ENCODE measurements at regions not wholly inside any gene's neighbourhood (a gene's known extent, or its start where the extent isn't known, plus 50 kb on each side); places are given as distances from the start of the nearest gene placed in this dataset.

- H3K4me1 ChIP-seq (ENCODE audit: control insufficient read depth, insufficient read depth, low read length), result no peaks in the 10 kb centered on the region
These were observed 232.2 kb downstream of the GABRG2 start for GRCh38 chr5:162299793-162300192.

DNA sequence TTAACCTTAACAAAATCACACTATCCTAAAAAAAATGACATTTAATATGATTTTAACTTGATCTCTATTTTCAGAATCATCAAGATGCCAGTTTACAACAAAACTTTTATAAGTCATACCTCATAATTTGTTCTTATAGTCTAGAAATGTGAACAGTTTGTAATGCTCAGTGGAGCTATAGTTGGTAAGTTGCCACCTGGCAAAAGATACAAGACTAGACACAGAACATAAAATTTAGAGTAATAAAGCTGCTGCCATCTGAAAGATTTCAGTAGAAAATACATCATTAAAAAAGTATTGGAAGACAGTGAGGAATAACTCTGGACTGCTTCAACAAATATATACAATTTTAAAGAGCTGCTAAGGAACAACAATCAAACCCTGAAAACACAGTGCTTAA is 233.8 kb downstream of the GABRG2 start:
- H3K9me3 ChIP-seq (ENCODE audit: control insufficient read depth, insufficient read depth, low read depth, low read length), result no peaks in the 10 kb centered on the region
- CTCF ChIA-PET, result no interaction called here
- H3K27me3 ChIP-seq (ENCODE audit: control insufficient read depth, insufficient read depth, low read length), result no peaks in the 10 kb centered on the region
- POLR2A ChIA-PET, result no interaction called here
- no peaks in the 10 kb centered on the region for H3K4me1 ChIP-seq (ENCODE audit: control insufficient read depth, insufficient read depth, low read length)
- no TSS peak for BruUV-seq (replicated peaks)
- DNase-seq (ENCODE audit: low read depth, low spot score), result no peak
- TF ChIP-seq REST (IDR thresholded peaks at IDR 0.05; ENCODE audit: insufficient read depth in 1 of 2, low read depth in 2 of 2, low read length in 1 of 2) (no peak), CTCF (IDR thresholded peaks at IDR 0.05) (no peak), POLR2AphosphoS5 (IDR thresholded peaks at IDR 0.05; ENCODE audit: low read depth, low read length) (no peak), SIN3A (IDR thresholded peaks at IDR 0.05; ENCODE audit: borderline replicate concordance, insufficient read depth, low read depth, low read length) (no peak), TCF7L2 (IDR thresholded peaks at IDR 0.05; ENCODE audit: low read depth, low read length) (no peak)
- no peak overlapping the region for H3K4me3 ChIP-seq (ENCODE audit: low read depth in 2 of 2, low read length in 2 of 2)
- no peaks in the 10 kb centered on the region for H3K36me3 ChIP-seq (ENCODE audit: control insufficient read depth, insufficient read depth, low read length)
- no peak for ATAC-seq
- intact Hi-C loops (cut with micrococcal nuclease; ENCODE audit: unreplicated experiment), result no loop called here
- in situ Hi-C loops (cut with HindIII; ENCODE audit: low pct_unique_long_range_greater_than_20kb, low sequenced_read_pairs), result no loop called here
- no peak overlapping the region for H3K27ac ChIP-seq (ENCODE audit: low read length)

More at GRCh38 chr5:162299793-162300192, 232.2 kb downstream of the GABRG2 start:
- no peak for DNase-seq (ENCODE audit: low read depth, low spot score)
- POLR2A ChIA-PET, result no interaction called here
- in situ Hi-C loops (cut with HindIII; ENCODE audit: low pct_unique_long_range_greater_than_20kb, low sequenced_read_pairs), result no loop called here
- no peaks in the 10 kb centered on the region for H3K27me3 ChIP-seq (ENCODE audit: control insufficient read depth, insufficient read depth, low read length)
- H3K27ac ChIP-seq (ENCODE audit: low read length), result no peak overlapping the region
- H3K4me3 ChIP-seq (ENCODE audit: low read depth in 2 of 2, low read length in 2 of 2), result no peak overlapping the region
- no TSS peak for BruUV-seq (replicated peaks)
- no peaks in the 10 kb centered on the region for H3K9me3 ChIP-seq (ENCODE audit: control insufficient read depth, insufficient read depth, low read depth, low read length)
- H3K36me3 ChIP-seq (ENCODE audit: control insufficient read depth, insufficient read depth, low read length), result no peaks in the 10 kb centered on the region
- intact Hi-C loops (cut with micrococcal nuclease; ENCODE audit: unreplicated experiment), result no loop called here
- ATAC-seq, result no peak
- TF ChIP-seq SIN3A (IDR thresholded peaks at IDR 0.05; ENCODE audit: borderline replicate concordance, insufficient read depth, low read depth, low read length) (no peak), CTCF (IDR thresholded peaks at IDR 0.05) (no peak)
- CTCF ChIA-PET, result no interaction called here

GRCh38 chr5:162323466-162323865 is 255.9 kb downstream of the GABRG2 start:
- H3K9me3 ChIP-seq (ENCODE audit: control insufficient read depth, insufficient read depth, low read depth, low read length), result no peaks in the 10 kb centered on the region
- POLR2A ChIA-PET, result no interaction called here
- in situ Hi-C loops (cut with HindIII; ENCODE audit: low pct_unique_long_range_greater_than_20kb, low sequenced_read_pairs), result no loop called here
- no peaks in the 10 kb centered on the region for H3K4me1 ChIP-seq (ENCODE audit: control insufficient read depth, insufficient read depth, low read length)
- H3K4me3 ChIP-seq (ENCODE audit: low read depth in 2 of 2, low read length in 2 of 2), result no peak overlapping the region
- ATAC-seq, result no peak
- DNase-seq (ENCODE audit: low read depth, low spot score), result no peak
- CTCF ChIA-PET, result no interaction called here
- BruUV-seq (replicated peaks), result no TSS peak
- intact Hi-C loops (cut with micrococcal nuclease; ENCODE audit: unreplicated experiment), result no loop called here
- TF ChIP-seq POLR2AphosphoS5 (IDR thresholded peaks at IDR 0.05; ENCODE audit: low read depth, low read length) (no peak), TCF7L2 (IDR thresholded peaks at IDR 0.05; ENCODE audit: low read depth, low read length) (no peak), SIN3A (IDR thresholded peaks at IDR 0.05; ENCODE audit: borderline replicate concordance, insufficient read depth, low read depth, low read length) (no peak), CTCF (IDR thresholded peaks at IDR 0.05) (no peak), REST (IDR thresholded peaks at IDR 0.05; ENCODE audit: insufficient read depth in 1 of 2, low read depth in 2 of 2, low read length in 1 of 2) (no peak)
- no peaks in the 10 kb centered on the region for H3K36me3 ChIP-seq (ENCODE audit: control insufficient read depth, insufficient read depth, low read length)
- no peaks in the 10 kb centered on the region for H3K27me3 ChIP-seq (ENCODE audit: control insufficient read depth, insufficient read depth, low read length)
- H3K27ac ChIP-seq (ENCODE audit: low read length), result no peak overlapping the region

All from Panc1 (cell line).